GM23338 (cell line): ENCODE measurements at regions not wholly inside any gene's neighbourhood (a gene's known extent, or its start where the extent isn't known, plus 50 kb on each side); places are given as distances from the start of the nearest gene placed in this dataset.
"Not testable (repeated sequence)": the region's sequence is repeated elsewhere in the genome, so short reads cannot be mapped to it uniquely, and the experiment has no call there.

Source experiments
- ATAC-seq: fragments of 200-7000 bp; cut with Tn5 transposase; 3 replicates; pipeline ENCODE4 v1.9.1; 2020
- DNase-seq: peaks from one replicate; pipeline ENCODE4 v3.0.0-alpha.2; 2015; ENCODE audit warnings: low spot score
- H2AFZ ChIP-seq: fragments of 200-600 bp; sonication (generic); 2 replicates; pipeline ENCODE4 v1.8.0; 2016; ENCODE audit warnings: antibody characterized with exemption, mild to moderate bottlenecking, moderate library complexity
- H3F3A ChIP-seq: fragments of 200-600 bp; sonication (generic); replicated peaks from 2 replicates; pipeline ENCODE4 v1.8.0; 2017; ENCODE audit warnings: antibody characterized with exemption, mixed run types, low read depth
- H3K27ac ChIP-seq: fragments of 200-600 bp; sonication (generic); 2 replicates; pipeline ENCODE4 v1.6.1; 2016; ENCODE audit warnings: low read depth
- H3K27me3 ChIP-seq: fragments of 200-600 bp; sonication (generic); 2 replicates; pipeline ENCODE4 v1.8.0; 2016; ENCODE audit warnings: mild to moderate bottlenecking, mixed run types, moderate library complexity; ENCODE audit not compliant: insufficient read depth
- H3K36me3 ChIP-seq: fragments of 200-600 bp; sonication (generic); 2 replicates; pipeline ENCODE4 v1.8.0; 2016; ENCODE audit warnings: mild to moderate bottlenecking; ENCODE audit not compliant: insufficient read depth
- H3K4me1 ChIP-seq: fragments of 200-600 bp; sonication (generic); 2 replicates; pipeline ENCODE4 v1.8.0; 2016; ENCODE audit warnings: mild to moderate bottlenecking, moderate library complexity; ENCODE audit not compliant: insufficient read depth
- H3K4me2 ChIP-seq: fragments of 200-600 bp; sonication (generic); 2 replicates; pipeline ENCODE4 v1.7.1; 2017; ENCODE audit warnings: mixed run types
- H3K4me3 ChIP-seq: fragments of 200-600 bp; sonication (generic); 2 replicates; pipeline ENCODE4 v1.6.1; 2016; ENCODE audit warnings: mixed run types
- H3K79me2 ChIP-seq: fragments of 200-600 bp; sonication (generic); replicated peaks from 2 replicates; pipeline ENCODE4 v1.8.0; 2017; ENCODE audit warnings: mild to moderate bottlenecking; ENCODE audit not compliant: insufficient read depth
- H3K9me2 ChIP-seq: fragments of 200-600 bp; sonication (generic); 2 replicates; pipeline ENCODE4 v1.8.0; 2017; ENCODE audit not compliant: insufficient read depth
- H4K20me1 ChIP-seq: fragments of 200-600 bp; sonication (generic); replicated peaks from 2 replicates; pipeline ENCODE4 v1.8.0; 2017; ENCODE audit warnings: mild to moderate bottlenecking; ENCODE audit not compliant: insufficient read depth
- H3K27ac Mint-ChIP-seq: 2 replicates; pipeline ENCODE4 v1.8.0; 2020; ENCODE audit warnings: inconsistent platforms, mild to moderate bottlenecking, moderate library complexity, mixed read lengths
- H3K27me3 Mint-ChIP-seq: 3 replicates; pipeline ENCODE4 v1.8.0; 2022; ENCODE audit warnings: low read depth, mild to moderate bottlenecking, moderate library complexity, mixed read lengths, inconsistent platforms; ENCODE audit not compliant: insufficient read depth, poor library complexity
- H3K36me3 Mint-ChIP-seq: 3 replicates; pipeline ENCODE4 v1.8.0; 2021; ENCODE audit warnings: low read depth, mild to moderate bottlenecking, inconsistent platforms, moderate library complexity, mixed read lengths
- H3K4me1 Mint-ChIP-seq: 3 replicates; pipeline ENCODE4 v1.8.0; 2020; ENCODE audit warnings: mild to moderate bottlenecking, inconsistent platforms, mixed read lengths
- H3K4me3 Mint-ChIP-seq: 3 replicates; pipeline ENCODE4 v1.8.0; 2021; ENCODE audit warnings: moderate library complexity, mild to moderate bottlenecking, inconsistent platforms, mixed read lengths
- H3K9me3 Mint-ChIP-seq: 3 replicates; pipeline ENCODE4 v1.8.0; 2020; ENCODE audit warnings: moderate library complexity, mild to moderate bottlenecking, inconsistent platforms, mixed read lengths
- TF ChIP-seq, protein P1 (sequence below), 2 experiments: fragments of 200-600 bp in 1 of 2; sonication (generic) in 1 of 2; conservative IDR thresholded peaks; 2 replicates each; pipeline versions ENCODE4 v1.5.1 to v1.6.1; 2016 to 2017; ENCODE audit warnings: antibody characterized with exemption in 2 of 2, low read depth in 2 of 2, mild to moderate bottlenecking in 2 of 2, moderate library complexity in 1 of 2
- TF ChIP-seq, protein P2 (sequence below): fragments of 250-450 bp; sonication (Bioruptor Pico); IDR thresholded peaks from 2 replicates; pipeline ENCODE4 v1.5.0; 2020; ENCODE audit warnings: mild to moderate bottlenecking, moderate library complexity

DNA sequence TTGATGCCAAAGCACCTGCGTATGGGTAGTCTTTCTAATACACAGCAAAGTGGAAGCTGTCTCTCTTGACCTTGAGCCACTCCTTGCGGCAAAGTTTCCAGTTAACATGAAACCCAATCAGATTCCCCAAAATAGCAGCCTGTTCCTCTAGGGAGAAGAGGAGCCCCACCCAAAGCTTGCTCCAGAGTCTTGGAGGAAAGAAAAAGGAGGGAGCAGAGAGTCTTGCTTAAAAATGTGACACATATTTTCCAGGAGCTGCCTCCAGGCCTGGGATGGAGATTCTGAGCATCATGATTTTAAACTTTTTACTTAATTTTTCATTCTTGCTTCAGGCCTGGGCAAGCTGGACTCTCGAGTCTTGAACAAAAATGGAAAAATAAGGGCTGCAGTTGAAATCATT, 223.5 kb upstream of the TNC start (continued):
- TF ChIP-seq, protein P1, sequence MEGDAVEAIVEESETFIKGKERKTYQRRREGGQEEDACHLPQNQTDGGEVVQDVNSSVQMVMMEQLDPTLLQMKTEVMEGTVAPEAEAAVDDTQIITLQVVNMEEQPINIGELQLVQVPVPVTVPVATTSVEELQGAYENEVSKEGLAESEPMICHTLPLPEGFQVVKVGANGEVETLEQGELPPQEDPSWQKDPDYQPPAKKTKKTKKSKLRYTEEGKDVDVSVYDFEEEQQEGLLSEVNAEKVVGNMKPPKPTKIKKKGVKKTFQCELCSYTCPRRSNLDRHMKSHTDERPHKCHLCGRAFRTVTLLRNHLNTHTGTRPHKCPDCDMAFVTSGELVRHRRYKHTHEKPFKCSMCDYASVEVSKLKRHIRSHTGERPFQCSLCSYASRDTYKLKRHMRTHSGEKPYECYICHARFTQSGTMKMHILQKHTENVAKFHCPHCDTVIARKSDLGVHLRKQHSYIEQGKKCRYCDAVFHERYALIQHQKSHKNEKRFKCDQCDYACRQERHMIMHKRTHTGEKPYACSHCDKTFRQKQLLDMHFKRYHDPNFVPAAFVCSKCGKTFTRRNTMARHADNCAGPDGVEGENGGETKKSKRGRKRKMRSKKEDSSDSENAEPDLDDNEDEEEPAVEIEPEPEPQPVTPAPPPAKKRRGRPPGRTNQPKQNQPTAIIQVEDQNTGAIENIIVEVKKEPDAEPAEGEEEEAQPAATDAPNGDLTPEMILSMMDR (conservative IDR thresholded peaks at IDR 0.05; ENCODE audit: low read depth in 2 of 2) = no peak
- TF ChIP-seq, protein P2, sequence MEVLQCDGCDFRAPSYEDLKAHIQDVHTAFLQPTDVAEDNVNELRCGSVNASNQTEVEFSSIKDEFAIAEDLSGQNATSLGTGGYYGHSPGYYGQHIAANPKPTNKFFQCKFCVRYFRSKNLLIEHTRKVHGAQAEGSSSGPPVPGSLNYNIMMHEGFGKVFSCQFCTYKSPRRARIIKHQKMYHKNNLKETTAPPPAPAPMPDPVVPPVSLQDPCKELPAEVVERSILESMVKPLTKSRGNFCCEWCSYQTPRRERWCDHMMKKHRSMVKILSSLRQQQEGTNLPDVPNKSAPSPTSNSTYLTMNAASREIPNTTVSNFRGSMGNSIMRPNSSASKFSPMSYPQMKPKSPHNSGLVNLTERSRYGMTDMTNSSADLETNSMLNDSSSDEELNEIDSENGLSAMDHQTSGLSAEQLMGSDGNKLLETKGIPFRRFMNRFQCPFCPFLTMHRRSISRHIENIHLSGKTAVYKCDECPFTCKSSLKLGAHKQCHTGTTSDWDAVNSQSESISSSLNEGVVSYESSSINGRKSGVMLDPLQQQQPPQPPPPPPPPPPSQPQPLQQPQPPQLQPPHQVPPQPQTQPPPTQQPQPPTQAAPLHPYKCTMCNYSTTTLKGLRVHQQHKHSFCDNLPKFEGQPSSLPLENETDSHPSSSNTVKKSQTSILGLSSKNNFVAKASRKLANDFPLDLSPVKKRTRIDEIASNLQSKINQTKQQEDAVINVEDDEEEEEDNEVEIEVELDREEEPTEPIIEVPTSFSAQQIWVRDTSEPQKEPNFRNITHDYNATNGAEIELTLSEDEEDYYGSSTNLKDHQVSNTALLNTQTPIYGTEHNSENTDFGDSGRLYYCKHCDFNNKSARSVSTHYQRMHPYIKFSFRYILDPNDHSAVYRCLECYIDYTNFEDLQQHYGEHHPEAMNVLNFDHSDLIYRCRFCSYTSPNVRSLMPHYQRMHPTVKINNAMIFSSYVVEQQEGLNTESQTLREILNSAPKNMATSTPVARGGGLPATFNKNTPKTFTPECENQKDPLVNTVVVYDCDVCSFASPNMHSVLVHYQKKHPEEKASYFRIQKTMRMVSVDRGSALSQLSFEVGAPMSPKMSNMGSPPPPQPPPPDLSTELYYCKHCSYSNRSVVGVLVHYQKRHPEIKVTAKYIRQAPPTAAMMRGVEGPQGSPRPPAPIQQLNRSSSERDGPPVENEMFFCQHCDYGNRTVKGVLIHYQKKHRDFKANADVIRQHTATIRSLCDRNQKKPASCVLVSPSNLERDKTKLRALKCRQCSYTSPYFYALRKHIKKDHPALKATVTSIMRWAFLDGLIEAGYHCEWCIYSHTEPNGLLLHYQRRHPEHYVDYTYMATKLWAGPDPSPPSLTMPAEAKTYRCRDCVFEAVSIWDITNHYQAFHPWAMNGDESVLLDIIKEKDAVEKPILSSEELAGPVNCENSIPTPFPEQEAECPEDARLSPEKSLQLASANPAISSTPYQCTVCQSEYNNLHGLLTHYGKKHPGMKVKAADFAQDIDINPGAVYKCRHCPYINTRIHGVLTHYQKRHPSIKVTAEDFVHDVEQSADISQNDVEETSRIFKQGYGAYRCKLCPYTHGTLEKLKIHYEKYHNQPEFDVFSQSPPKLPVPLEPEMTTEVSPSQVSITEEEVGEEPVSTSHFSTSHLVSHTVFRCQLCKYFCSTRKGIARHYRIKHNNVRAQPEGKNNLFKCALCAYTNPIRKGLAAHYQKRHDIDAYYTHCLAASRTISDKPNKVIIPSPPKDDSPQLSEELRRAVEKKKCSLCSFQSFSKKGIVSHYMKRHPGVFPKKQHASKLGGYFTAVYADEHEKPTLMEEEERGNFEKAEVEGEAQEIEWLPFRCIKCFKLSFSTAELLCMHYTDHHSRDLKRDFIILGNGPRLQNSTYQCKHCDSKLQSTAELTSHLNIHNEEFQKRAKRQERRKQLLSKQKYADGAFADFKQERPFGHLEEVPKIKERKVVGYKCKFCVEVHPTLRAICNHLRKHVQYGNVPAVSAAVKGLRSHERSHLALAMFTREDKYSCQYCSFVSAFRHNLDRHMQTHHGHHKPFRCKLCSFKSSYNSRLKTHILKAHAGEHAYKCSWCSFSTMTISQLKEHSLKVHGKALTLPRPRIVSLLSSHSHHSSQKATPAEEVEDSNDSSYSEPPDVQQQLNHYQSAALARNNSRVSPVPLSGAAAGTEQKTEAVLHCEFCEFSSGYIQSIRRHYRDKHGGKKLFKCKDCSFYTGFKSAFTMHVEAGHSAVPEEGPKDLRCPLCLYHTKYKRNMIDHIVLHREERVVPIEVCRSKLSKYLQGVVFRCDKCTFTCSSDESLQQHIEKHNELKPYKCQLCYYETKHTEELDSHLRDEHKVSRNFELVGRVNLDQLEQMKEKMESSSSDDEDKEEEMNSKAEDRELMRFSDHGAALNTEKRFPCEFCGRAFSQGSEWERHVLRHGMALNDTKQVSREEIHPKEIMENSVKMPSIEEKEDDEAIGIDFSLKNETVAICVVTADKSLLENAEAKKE (CRISPR knock-in tag) = no peak

DNA sequence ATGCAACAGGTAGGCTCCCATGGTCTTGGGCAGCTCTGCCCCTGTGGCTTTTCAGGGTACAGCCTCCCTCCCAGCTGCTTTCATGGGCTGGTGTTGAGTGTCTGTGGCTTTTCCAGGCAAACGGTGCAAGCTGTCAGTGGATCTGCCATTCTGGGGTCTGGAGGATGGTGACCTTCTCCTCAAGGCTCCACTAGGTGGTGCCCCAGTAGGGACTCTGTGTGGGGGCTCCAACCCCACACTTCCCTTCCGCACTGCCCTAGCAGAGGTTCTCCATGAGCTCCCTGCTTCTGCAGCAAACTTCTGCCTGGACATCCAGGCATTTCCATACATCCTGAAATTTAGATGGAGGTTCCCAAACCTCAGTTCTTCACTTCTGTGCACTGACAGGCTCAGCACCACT, 229.8 kb upstream of the TNC start:
- H3K4me2 ChIP-seq, H3K79me2 ChIP-seq, H4K20me1 ChIP-seq, H3K4me1 Mint-ChIP-seq, H3K27me3 Mint-ChIP-seq, H3K9me2 ChIP-seq, H3K36me3 ChIP-seq, H3K4me3 Mint-ChIP-seq, ATAC-seq, H3K4me3 ChIP-seq, H3K27me3 ChIP-seq, H3K27ac Mint-ChIP-seq, H3F3A ChIP-seq, H3K36me3 Mint-ChIP-seq, H3K27ac ChIP-seq, H2AFZ ChIP-seq, H3K4me1 ChIP-seq: not testable (repeated sequence)
- peak; percentile 16 for DNase-seq
- TF ChIP-seq, protein P1 (conservative IDR thresholded peaks at IDR 0.05; ENCODE audit: low read depth in 2 of 2) = peak; percentile 30 to 71
- peaks cover 13% of the 10 kb centered on the region for H3K9me3 Mint-ChIP-seq

DNA sequence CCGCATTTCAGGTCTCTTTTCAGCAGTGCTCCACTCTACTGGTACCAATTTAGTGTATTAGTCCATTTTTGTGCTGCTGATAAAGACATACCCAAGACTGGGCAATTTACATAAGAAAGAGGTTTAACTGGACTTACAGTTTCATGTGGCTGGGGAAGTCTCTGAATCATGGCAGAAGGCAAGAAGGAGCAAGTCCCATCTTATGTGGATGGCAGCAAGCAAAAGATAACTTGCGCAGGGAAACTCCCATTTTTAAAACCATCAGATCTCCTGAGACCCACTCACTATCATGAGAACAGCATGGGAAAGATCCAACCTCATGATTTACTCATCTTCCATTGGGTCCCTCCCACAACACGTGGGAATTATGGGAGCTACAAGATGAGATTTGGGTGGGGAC, 231.0 kb upstream of the TNC start:
- ATAC-seq, H3K4me3 ChIP-seq, H3K27ac Mint-ChIP-seq, DNase-seq, H3K27me3 ChIP-seq, H3F3A ChIP-seq, H3K4me3 Mint-ChIP-seq, H2AFZ ChIP-seq, H4K20me1 ChIP-seq, H3K27me3 Mint-ChIP-seq, H3K36me3 Mint-ChIP-seq, H3K36me3 ChIP-seq, H3K4me1 Mint-ChIP-seq, H3K4me2 ChIP-seq, H3K27ac ChIP-seq, H3K4me1 ChIP-seq, H3K9me2 ChIP-seq, H3K79me2 ChIP-seq: not testable (repeated sequence)
- H3K9me3 Mint-ChIP-seq = peaks cover 13% of the 10 kb centered on the region
